SK-N-SH (cell line): ENCODE measurements at regions not wholly inside any gene's neighbourhood (a gene's known extent, or its start where the extent isn't known, plus 50 kb on each side); places are given as distances from the start of the nearest gene placed in this dataset.

Source experiments
- CTCF ChIA-PET: fragments of 300-600, 350-600 bp; formaldehyde crosslinking; extraction: SDS; loops from one replicate; lab custom pipeline; 2021; lab: Yijun Ruan, JAX
- POLR2A ChIA-PET: fragments of 350-600 bp; sonication (Branson Sonifier 250); formaldehyde crosslinking; extraction: SDS; loops from one replicate; lab custom pipeline; 2020; ENCODE audit warnings: antibody characterized with exemption, inconsistent platforms; lab: Yijun Ruan, JAX
- DNase-seq: peaks from one replicate; pipeline ENCODE4 v3.0.0; 2012
- H2AFZ ChIP-seq: fragments of 200-600 bp; sonication (generic); 2 replicates; pipeline ENCODE4 v1.8.1; 2016; ENCODE audit warnings: antibody characterized with exemption, mild to moderate bottlenecking, low read depth
- H3F3A ChIP-seq: fragments of 200-600 bp; sonication (generic); replicated peaks from 2 replicates; pipeline ENCODE3; 2016; ENCODE audit warnings: antibody characterized with exemption, mild to moderate bottlenecking; ENCODE audit not compliant: insufficient read depth
- H3K27ac ChIP-seq, 2 experiments: fragments of 200-500 bp in 1 of 2; fragments of 200-600 bp in 1 of 2; sonication (Bioruptor generic) in 1 of 2; sonication (generic), shearing (Covaris generic) in 1 of 2; 2 replicates each; pipeline versions ENCODE4 v1.5.1 to v1.6.1; 2014 to 2016; ENCODE audit warnings: low read depth in 2 of 2, inconsistent platforms in 1 of 2, low read length in 1 of 2, mild to moderate bottlenecking in 1 of 2, mixed read lengths in 1 of 2
- H3K27me3 ChIP-seq: fragments of 200-600 bp; sonication (generic), shearing (Covaris generic); 2 replicates; pipeline ENCODE4 v1.6.1; 2016; ENCODE audit warnings: mixed run types; ENCODE audit not compliant: insufficient read depth
- H3K36me3 ChIP-seq, 2 experiments: fragments of 200-500 bp in 1 of 2; fragments of 200-600 bp in 1 of 2; sonication (Bioruptor generic) in 1 of 2; sonication (generic) in 1 of 2; replicated peaks in 1 of 2; 2 replicates each; pipeline versions ENCODE3 to v1.5.1; 2014 to 2016; ENCODE audit warnings: low read length in 1 of 2, mild to moderate bottlenecking in 1 of 2; ENCODE audit not compliant: insufficient read depth in 2 of 2, control insufficient read depth in 1 of 2
- H3K4me1 ChIP-seq, 2 experiments: fragments of 200-500 bp in 1 of 2; fragments of 200-600 bp in 1 of 2; sonication (Bioruptor generic) in 1 of 2; sonication (generic), shearing (Covaris generic) in 1 of 2; 2 replicates each; pipeline versions ENCODE4 v1.5.1 to v1.6.1; 2014 to 2016; ENCODE audit warnings: low read depth in 1 of 2, low read length in 1 of 2, mixed run types in 1 of 2; ENCODE audit not compliant: insufficient read depth in 2 of 2, control insufficient read depth in 1 of 2
- H3K4me2 ChIP-seq: fragments of 200-600 bp; sonication (generic), shearing (Covaris generic); 2 replicates; pipeline ENCODE4 v1.6.1; 2017; ENCODE audit warnings: mixed run types
- H3K4me3 ChIP-seq, 2 experiments: fragments of 200-500 bp in 1 of 2; fragments of 200-600 bp in 1 of 2; sonication (Bioruptor generic) in 1 of 2; sonication (generic), shearing (Covaris generic) in 1 of 2; 2 replicates each; pipeline versions ENCODE4 v1.5.1 to v1.8.1; 2014 to 2016; ENCODE audit warnings: low read depth in 2 of 2, inconsistent platforms in 1 of 2, low read length in 1 of 2, mild to moderate bottlenecking in 1 of 2, mixed read lengths in 1 of 2, moderate library complexity in 1 of 2
- H3K79me2 ChIP-seq: fragments of 200-600 bp; sonication (generic); 2 replicates; pipeline ENCODE4 v1.8.1; 2017; ENCODE audit warnings: mild to moderate bottlenecking; ENCODE audit not compliant: insufficient read depth
- H3K9ac ChIP-seq: fragments of 200-600 bp; sonication (generic); 2 replicates; pipeline ENCODE4 v1.6.1; 2017; ENCODE audit warnings: mixed run types
- H3K9me2 ChIP-seq: fragments of 200-600 bp; sonication (generic); 2 replicates; pipeline ENCODE4 v1.6.1; 2017; ENCODE audit warnings: mixed run types
- H3K9me3 ChIP-seq: fragments of 200-600 bp; sonication (generic); 2 replicates; pipeline ENCODE4 v1.6.1; 2017; ENCODE audit warnings: mixed run types, mild to moderate bottlenecking, moderate library complexity
- H4K20me1 ChIP-seq: fragments of 200-600 bp; sonication (generic); 2 replicates; pipeline ENCODE4 v1.6.1; 2017; ENCODE audit warnings: mild to moderate bottlenecking, mixed run types; ENCODE audit not compliant: insufficient read depth
- EZH2phosphoT487 ChIP-seq: fragments of 200-600 bp; sonication (generic); IDR thresholded peaks from 2 replicates; pipeline ENCODE4 v1.6.1; 2017; ENCODE audit warnings: low read depth, mixed run types, mild to moderate bottlenecking, antibody characterized with exemption, moderate library complexity, borderline replicate concordance
- FOSL2 ChIP-seq: IDR thresholded peaks from 2 replicates; pipeline ENCODE4 v1.4.0; 2012; ENCODE audit warnings: low read depth, mild to moderate bottlenecking, moderate library complexity, borderline replicate concordance
- GABPA ChIP-seq: IDR thresholded peaks from 2 replicates; pipeline ENCODE4 v1.4.0; 2012; ENCODE audit warnings: low read depth, mild to moderate bottlenecking
- MEF2A ChIP-seq: IDR thresholded peaks from 2 replicates; pipeline ENCODE4 v1.4.0; 2012; ENCODE audit warnings: low read depth, borderline replicate concordance
- NFIC ChIP-seq: IDR thresholded peaks from 2 replicates; pipeline ENCODE4 v1.4.0; 2012; ENCODE audit warnings: borderline replicate concordance
- NRF1 ChIP-seq: IDR thresholded peaks from 2 replicates; pipeline ENCODE4 v1.6.1; 2012; ENCODE audit warnings: low read depth, mild to moderate bottlenecking, low read length
- RAD21 ChIP-seq: IDR thresholded peaks from 2 replicates; pipeline ENCODE4 v1.6.1; 2012; ENCODE audit warnings: mild to moderate bottlenecking, low read length
- RCOR1 ChIP-seq: fragments of 150-350 bp; IDR thresholded peaks from 2 replicates; pipeline ENCODE4 v1.6.1; 2017; ENCODE audit warnings: antibody characterized with exemption, low read length
- RFX5 ChIP-seq: IDR thresholded peaks from 2 replicates; pipeline ENCODE4 v1.6.1; 2012; ENCODE audit warnings: mild to moderate bottlenecking, improper control_type of control experiment, low read length
- SIN3A ChIP-seq: IDR thresholded peaks from 2 replicates; pipeline ENCODE4 v1.6.1; 2012; ENCODE audit warnings: low read depth, mild to moderate bottlenecking, low read length, moderate library complexity, borderline replicate concordance
- TAF1 ChIP-seq: IDR thresholded peaks from 2 replicates; pipeline ENCODE4 v1.6.1; 2012; ENCODE audit warnings: low read depth, mild to moderate bottlenecking, low read length, moderate library complexity, borderline replicate concordance
- WGBS: methylation state at CpG from one replicate; pipeline ENCODE4 v1.1.6; 2017; ENCODE audit warnings: low lambda C conversion rate; 5-methylcytosine and 5-hydroxymethylcytosine counted together
- TF ChIP-seq, protein P1 (sequence below): IDR thresholded peaks from 2 replicates; pipeline ENCODE4 v1.4.0; 2012; ENCODE audit warnings: low read depth, borderline replicate concordance
- TF ChIP-seq, protein P2 (sequence below): fragments of 150-350 bp; IDR thresholded peaks from 2 replicates; pipeline ENCODE4 v1.6.1; 2016; ENCODE audit warnings: mild to moderate bottlenecking, low read depth, low read length
- TF ChIP-seq, protein P3 (sequence below): fragments of 150-350 bp; IDR thresholded peaks from 2 replicates; pipeline ENCODE4 v1.6.1; 2017; ENCODE audit warnings: antibody characterized with exemption, low read length, low read depth, borderline replicate concordance
- TF ChIP-seq, protein P4 (sequence below): IDR thresholded peaks from 2 replicates; pipeline ENCODE4; 2012

DNA sequence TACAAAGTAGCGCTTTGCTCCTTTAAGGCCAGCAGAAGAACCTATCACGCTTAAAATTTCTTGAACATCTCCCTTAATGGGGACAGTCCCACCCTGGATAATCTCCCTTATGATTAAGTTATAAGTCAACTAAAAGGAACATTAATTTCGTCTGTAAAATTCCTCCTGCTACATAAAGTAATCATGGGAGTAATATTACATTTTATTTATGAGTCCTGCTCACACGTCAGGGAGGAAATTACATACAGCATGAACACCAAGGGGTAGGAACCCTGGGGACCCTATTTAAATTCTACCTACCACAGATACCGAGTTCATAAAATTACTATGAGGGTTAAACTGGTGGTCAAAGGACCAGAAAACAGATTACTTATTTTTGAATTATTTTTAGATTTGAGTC lies 926.6 kb upstream of the MBL2 start:
- 34% methylated on average over 5 of the region's 5 CpGs for WGBS
- ChIA-PET POLR2A (no interaction called here), CTCF (interaction anchor here (0.6 to 1.0 kb wide), 2 partner anchors 9 to 1269 kb away, joined by 3 read pairs; no protein-coding TSS in a partner anchor)

More for the DNA sequence above, 926.6 kb upstream of the MBL2 start:
- H3K4me3 ChIP-seq: no peak overlapping the region
- no peak overlapping the region for H3K9ac ChIP-seq
- DNase-seq: peak; percentile 24
- H4K20me1 ChIP-seq: no peaks in the 10 kb centered on the region
- H3K27ac ChIP-seq: peak overlapping the region in 1 of 2 experiments; percentile 95; a peak in 2 of 4 replicates
- H3K4me1 ChIP-seq: peaks cover 0 to 16% of the 10 kb centered on the region in 2 experiments; a peak in 2 of 4 replicates
- H3K27me3 ChIP-seq: no peaks in the 10 kb centered on the region
- H3K36me3 ChIP-seq: no peaks in the 10 kb centered on the region
- H3K9me3 ChIP-seq: no peaks in the 10 kb centered on the region
- H2AFZ ChIP-seq: no peak overlapping the region
- no peaks in the 10 kb centered on the region for H3F3A ChIP-seq
- no peaks in the 10 kb centered on the region for H3K79me2 ChIP-seq
- no peak overlapping the region for H3K4me2 ChIP-seq
- no peaks in the 10 kb centered on the region for H3K9me2 ChIP-seq
- no peak for TF ChIP-seq RAD21
- TF ChIP-seq SIN3A: no peak
- no peak for TF ChIP-seq RFX5
- no peak for TF ChIP-seq NRF1
- TF ChIP-seq, protein P1, sequence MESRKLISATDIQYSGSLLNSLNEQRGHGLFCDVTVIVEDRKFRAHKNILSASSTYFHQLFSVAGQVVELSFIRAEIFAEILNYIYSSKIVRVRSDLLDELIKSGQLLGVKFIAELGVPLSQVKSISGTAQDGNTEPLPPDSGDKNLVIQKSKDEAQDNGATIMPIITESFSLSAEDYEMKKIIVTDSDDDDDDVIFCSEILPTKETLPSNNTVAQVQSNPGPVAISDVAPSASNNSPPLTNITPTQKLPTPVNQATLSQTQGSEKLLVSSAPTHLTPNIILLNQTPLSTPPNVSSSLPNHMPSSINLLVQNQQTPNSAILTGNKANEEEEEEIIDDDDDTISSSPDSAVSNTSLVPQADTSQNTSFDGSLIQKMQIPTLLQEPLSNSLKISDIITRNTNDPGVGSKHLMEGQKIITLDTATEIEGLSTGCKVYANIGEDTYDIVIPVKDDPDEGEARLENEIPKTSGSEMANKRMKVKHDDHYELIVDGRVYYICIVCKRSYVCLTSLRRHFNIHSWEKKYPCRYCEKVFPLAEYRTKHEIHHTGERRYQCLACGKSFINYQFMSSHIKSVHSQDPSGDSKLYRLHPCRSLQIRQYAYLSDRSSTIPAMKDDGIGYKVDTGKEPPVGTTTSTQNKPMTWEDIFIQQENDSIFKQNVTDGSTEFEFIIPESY: no peak
- TF ChIP-seq FOSL2: no peak
- TF ChIP-seq TAF1: no peak
- TF ChIP-seq RCOR1: no peak
- no peak for TF ChIP-seq GABPA
- TF ChIP-seq, protein P2, sequence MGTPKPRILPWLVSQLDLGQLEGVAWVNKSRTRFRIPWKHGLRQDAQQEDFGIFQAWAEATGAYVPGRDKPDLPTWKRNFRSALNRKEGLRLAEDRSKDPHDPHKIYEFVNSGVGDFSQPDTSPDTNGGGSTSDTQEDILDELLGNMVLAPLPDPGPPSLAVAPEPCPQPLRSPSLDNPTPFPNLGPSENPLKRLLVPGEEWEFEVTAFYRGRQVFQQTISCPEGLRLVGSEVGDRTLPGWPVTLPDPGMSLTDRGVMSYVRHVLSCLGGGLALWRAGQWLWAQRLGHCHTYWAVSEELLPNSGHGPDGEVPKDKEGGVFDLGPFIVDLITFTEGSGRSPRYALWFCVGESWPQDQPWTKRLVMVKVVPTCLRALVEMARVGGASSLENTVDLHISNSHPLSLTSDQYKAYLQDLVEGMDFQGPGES: no peak
- TF ChIP-seq, protein P3, sequence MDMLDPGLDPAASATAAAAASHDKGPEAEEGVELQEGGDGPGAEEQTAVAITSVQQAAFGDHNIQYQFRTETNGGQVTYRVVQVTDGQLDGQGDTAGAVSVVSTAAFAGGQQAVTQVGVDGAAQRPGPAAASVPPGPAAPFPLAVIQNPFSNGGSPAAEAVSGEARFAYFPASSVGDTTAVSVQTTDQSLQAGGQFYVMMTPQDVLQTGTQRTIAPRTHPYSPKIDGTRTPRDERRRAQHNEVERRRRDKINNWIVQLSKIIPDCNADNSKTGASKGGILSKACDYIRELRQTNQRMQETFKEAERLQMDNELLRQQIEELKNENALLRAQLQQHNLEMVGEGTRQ: no peak
- TF ChIP-seq NFIC: no peak
- TF ChIP-seq MEF2A: no peak
- TF ChIP-seq, protein P4, sequence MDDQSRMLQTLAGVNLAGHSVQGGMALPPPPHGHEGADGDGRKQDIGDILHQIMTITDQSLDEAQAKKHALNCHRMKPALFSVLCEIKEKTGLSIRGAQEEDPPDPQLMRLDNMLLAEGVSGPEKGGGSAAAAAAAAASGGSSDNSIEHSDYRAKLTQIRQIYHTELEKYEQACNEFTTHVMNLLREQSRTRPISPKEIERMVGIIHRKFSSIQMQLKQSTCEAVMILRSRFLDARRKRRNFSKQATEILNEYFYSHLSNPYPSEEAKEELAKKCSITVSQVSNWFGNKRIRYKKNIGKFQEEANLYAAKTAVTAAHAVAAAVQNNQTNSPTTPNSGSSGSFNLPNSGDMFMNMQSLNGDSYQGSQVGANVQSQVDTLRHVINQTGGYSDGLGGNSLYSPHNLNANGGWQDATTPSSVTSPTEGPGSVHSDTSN: no peak
- no peak for TF ChIP-seq EZH2phosphoT487
